Central memory CD8-positive, alpha-beta T cell (primary cell): ENCODE measurements at regions not wholly inside any gene's neighbourhood (a gene's known extent, or its start where the extent isn't known, plus 50 kb on each side); places are given as distances from the start of the nearest gene placed in this dataset.

Experiments used
- ATAC-seq: fragments of 150-1000 bp; cut with Tn5 transposase; replicated peaks from 2 replicates; pipeline ENCODE4 v1.10.0; 2022; ENCODE audit warnings: mild to moderate bottlenecking, moderate FRiP score, moderate number of reproducible peaks; ENCODE audit not compliant: poor library complexity, severe bottlenecking; ENCODE audit errors: extremely low read depth
- DNase-seq, 2 donors: peaks; one replicate each; pipeline ENCODE4 v3.0.0; 2021; ENCODE audit warnings: low spot score in 2 of 2
- H3K27ac Mint-ChIP-seq: one replicate; pipeline ENCODE4 v1.8.0; 2022; ENCODE audit warnings: low read depth, mild to moderate bottlenecking, moderate library complexity, mixed read lengths
- H3K27me3 Mint-ChIP-seq: one replicate; pipeline ENCODE4 v1.8.0; 2022; ENCODE audit warnings: mixed read lengths
- H3K36me3 Mint-ChIP-seq: one replicate; pipeline ENCODE4 v1.8.0; 2022; ENCODE audit warnings: mild to moderate bottlenecking, moderate library complexity, mixed read lengths; ENCODE audit not compliant: insufficient read depth
- H3K4me1 Mint-ChIP-seq: one replicate; pipeline ENCODE4 v1.8.0; 2022; ENCODE audit warnings: mixed read lengths
- H3K4me3 Mint-ChIP-seq: one replicate; pipeline ENCODE4 v1.8.0; 2022; ENCODE audit warnings: mild to moderate bottlenecking, moderate library complexity, mixed read lengths
- H3K9me3 Mint-ChIP-seq: one replicate; pipeline ENCODE4 v1.8.0; 2022; ENCODE audit warnings: mixed read lengths

GRCh38 chr5:73352649-73353230 lies 95.8 kb downstream of the FOXD1 start:
- H3K4me3 Mint-ChIP-seq = no peak overlapping the region
- DNase-seq (no peak), ATAC-seq (no peak)
- H3K4me1 Mint-ChIP-seq = no peaks in the 10 kb centered on the region
- peaks cover 11% of the 10 kb centered on the region for H3K9me3 Mint-ChIP-seq
- no peak overlapping the region for H3K27ac Mint-ChIP-seq
- H3K27me3 Mint-ChIP-seq = peaks cover 88% of the 10 kb centered on the region
- H3K36me3 Mint-ChIP-seq = no peaks in the 10 kb centered on the region

- no peak overlapping the region for H3K27ac Mint-ChIP-seq
These were observed 96.3 kb downstream of the FOXD1 start for GRCh38 chr5:73352243-73352642.

GRCh38 chr5:73351593-73351992 lies 97.0 kb downstream of the FOXD1 start:
- Mint-ChIP-seq H3K36me3 (no peaks in the 10 kb centered on the region), H3K27me3 (peaks cover 89% of the 10 kb centered on the region), H3K9me3 (peaks cover 22% of the 10 kb centered on the region), H3K4me3 (no peak overlapping the region), H3K27ac (no peak overlapping the region), H3K4me1 (no peaks in the 10 kb centered on the region)
- no peak for DNase-seq
- ATAC-seq = no peak

More at GRCh38 chr5:73352243-73352642, 96.3 kb downstream of the FOXD1 start:
- no peaks in the 10 kb centered on the region for H3K36me3 Mint-ChIP-seq
- H3K9me3 Mint-ChIP-seq = peaks cover 15% of the 10 kb centered on the region
- no peak overlapping the region for H3K4me3 Mint-ChIP-seq
- peaks cover 88% of the 10 kb centered on the region for H3K27me3 Mint-ChIP-seq
- no peak for ATAC-seq
- H3K4me1 Mint-ChIP-seq = no peaks in the 10 kb centered on the region
- no peak for DNase-seq

GRCh38 chr5:73346878-73347408 lies 101.6 kb downstream of the FOXD1 start:
- no peak for DNase-seq
- H3K27ac Mint-ChIP-seq = no peak overlapping the region
- H3K9me3 Mint-ChIP-seq = peaks cover 31% of the 10 kb centered on the region
- peaks cover 96% of the 10 kb centered on the region for H3K27me3 Mint-ChIP-seq
- ATAC-seq = no peak
- no peak overlapping the region for H3K4me3 Mint-ChIP-seq
- no peaks in the 10 kb centered on the region for H3K4me1 Mint-ChIP-seq
- H3K36me3 Mint-ChIP-seq = no peaks in the 10 kb centered on the region

GRCh38 chr5:73344835-73345234 lies 103.7 kb downstream of the FOXD1 start:
- H3K9me3 Mint-ChIP-seq = peaks cover 26% of the 10 kb centered on the region
- no peaks in the 10 kb centered on the region for H3K36me3 Mint-ChIP-seq
- H3K4me1 Mint-ChIP-seq = no peaks in the 10 kb centered on the region
- H3K27me3 Mint-ChIP-seq = peaks cover 95% of the 10 kb centered on the region
- no peak overlapping the region for H3K27ac Mint-ChIP-seq
- DNase-seq = no peak
- H3K4me3 Mint-ChIP-seq = no peak overlapping the region
- ATAC-seq = no peak

- DNase-seq (no peak), ATAC-seq (no peak)
- H3K27ac Mint-ChIP-seq = no peak overlapping the region
- H3K36me3 Mint-ChIP-seq = no peaks in the 10 kb centered on the region
- H3K27me3 Mint-ChIP-seq = peaks cover 95% of the 10 kb centered on the region
- no peaks in the 10 kb centered on the region for H3K4me1 Mint-ChIP-seq
- H3K4me3 Mint-ChIP-seq = no peak overlapping the region
- H3K9me3 Mint-ChIP-seq = no peaks in the 10 kb centered on the region
These were observed 108.9 kb downstream of the FOXD1 start for GRCh38 chr5:73339711-73340110.

GRCh38 chr5:73339051-73339575 lies 109.5 kb downstream of the FOXD1 start:
- no peaks in the 10 kb centered on the region for H3K9me3 Mint-ChIP-seq
- ATAC-seq = no peak
- H3K27ac Mint-ChIP-seq = no peak overlapping the region
- no peak overlapping the region for H3K4me3 Mint-ChIP-seq
- H3K27me3 Mint-ChIP-seq = peaks cover 95% of the 10 kb centered on the region
- no peaks in the 10 kb centered on the region for H3K4me1 Mint-ChIP-seq
- DNase-seq = no peak
- H3K36me3 Mint-ChIP-seq = no peaks in the 10 kb centered on the region

GRCh38 chr5:73338256-73339050 lies 110.1 kb downstream of the FOXD1 start:
- Mint-ChIP-seq H3K4me3 (no peak overlapping the region), H3K27me3 (peaks cover 95% of the 10 kb centered on the region), H3K27ac (no peak overlapping the region), H3K4me1 (no peaks in the 10 kb centered on the region), H3K9me3 (no peaks in the 10 kb centered on the region), H3K36me3 (no peaks in the 10 kb centered on the region)
- no peak for DNase-seq
- ATAC-seq = no peak

GRCh38 chr5:73337586-73338255 lies 110.9 kb downstream of the FOXD1 start:
- no peaks in the 10 kb centered on the region for H3K4me1 Mint-ChIP-seq
- H3K4me3 Mint-ChIP-seq = no peak overlapping the region
- no peaks in the 10 kb centered on the region for H3K36me3 Mint-ChIP-seq
- no peak overlapping the region for H3K27ac Mint-ChIP-seq
- DNase-seq = no peak
- ATAC-seq = no peak
- peaks cover 95% of the 10 kb centered on the region for H3K27me3 Mint-ChIP-seq
- H3K9me3 Mint-ChIP-seq = no peaks in the 10 kb centered on the region

DNA sequence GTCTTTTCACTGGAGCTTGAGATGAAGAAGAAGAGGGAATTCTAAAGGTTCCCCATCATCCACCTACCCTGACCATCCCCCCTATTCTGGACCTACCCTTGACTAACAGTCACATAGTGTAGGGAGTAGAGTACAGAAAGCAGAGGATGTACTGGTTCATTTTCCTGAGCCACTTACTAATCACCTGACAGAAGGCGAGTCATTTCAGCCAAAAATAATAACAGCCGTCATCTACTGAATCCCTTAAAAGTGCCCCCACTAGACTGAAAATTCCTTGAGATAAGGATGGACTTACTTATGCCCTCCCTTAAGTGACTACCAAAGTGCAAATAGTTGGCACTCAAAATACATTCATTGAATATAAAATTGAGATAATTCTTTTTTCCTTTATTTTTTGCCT lies 112.2 kb downstream of the FOXD1 start:
- H3K27me3 Mint-ChIP-seq = peaks cover 97% of the 10 kb centered on the region
- no peak for ATAC-seq
- no peaks in the 10 kb centered on the region for H3K4me1 Mint-ChIP-seq
- no peak overlapping the region for H3K4me3 Mint-ChIP-seq
- DNase-seq = no peak
- no peak overlapping the region for H3K27ac Mint-ChIP-seq
- no peaks in the 10 kb centered on the region for H3K36me3 Mint-ChIP-seq
- peaks cover 2% of the 10 kb centered on the region for H3K9me3 Mint-ChIP-seq

DNA sequence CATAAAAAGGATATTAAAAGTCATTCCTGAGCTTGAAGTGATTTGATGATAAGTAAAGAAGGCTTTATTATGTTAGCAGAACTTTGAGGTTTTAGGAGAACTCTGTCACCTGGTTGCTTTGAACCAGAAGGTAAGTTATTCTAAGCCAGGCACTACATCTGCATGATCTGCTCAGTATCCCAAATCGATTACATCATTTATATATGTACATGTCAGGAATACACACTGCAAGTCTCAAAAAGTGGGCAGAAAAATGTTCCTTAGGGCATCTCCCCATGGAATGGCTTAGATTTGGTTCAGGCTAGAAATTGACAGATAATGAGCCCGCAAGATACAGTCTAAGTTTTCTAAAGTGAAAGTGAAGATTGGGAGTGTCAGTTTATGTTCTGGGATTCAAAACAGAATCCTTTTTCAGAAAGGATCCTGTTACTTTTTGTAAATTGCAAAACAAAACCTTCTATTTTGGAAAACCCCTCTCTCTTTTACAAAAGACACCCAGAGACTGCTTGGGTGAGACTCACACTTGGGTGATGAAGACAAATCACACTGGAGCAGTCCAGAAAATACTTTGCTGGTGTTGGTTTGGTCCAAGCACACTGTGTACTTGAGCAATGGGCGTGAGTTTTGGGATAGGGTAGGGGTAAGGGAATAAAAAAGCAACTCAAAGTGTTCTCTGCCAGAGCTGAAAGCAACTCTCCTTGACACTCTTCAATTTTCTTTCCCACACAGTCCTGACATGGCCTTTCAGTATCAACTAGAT lies 114.5 kb downstream of the FOXD1 start:
- no peaks in the 10 kb centered on the region for H3K4me1 Mint-ChIP-seq
- no peaks in the 10 kb centered on the region for H3K36me3 Mint-ChIP-seq
- ATAC-seq (no peak), DNase-seq (no peak)
- H3K27ac Mint-ChIP-seq = no peak overlapping the region
- H3K27me3 Mint-ChIP-seq = peaks cover 100% of the 10 kb centered on the region
- no peak overlapping the region for H3K4me3 Mint-ChIP-seq
- peaks cover 6% of the 10 kb centered on the region for H3K9me3 Mint-ChIP-seq

DNA sequence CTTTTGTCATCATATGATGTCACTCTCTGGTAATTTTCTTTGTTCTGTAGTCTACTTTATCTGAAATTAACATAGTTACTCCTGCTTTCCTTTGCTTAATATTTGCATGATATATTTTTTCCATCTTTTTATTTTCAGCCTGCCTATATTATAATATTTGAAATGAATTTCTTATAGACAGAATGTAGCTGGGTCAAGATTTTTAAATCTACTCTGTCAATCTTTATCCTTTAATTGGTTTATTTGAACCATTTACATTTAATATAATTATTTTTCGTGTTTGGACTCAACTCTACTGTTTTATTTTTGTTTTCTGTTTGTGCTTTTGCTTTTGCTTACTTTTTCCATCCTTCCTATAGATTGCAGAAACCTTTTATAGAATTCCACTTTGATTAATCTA lies 118.0 kb downstream of the FOXD1 start:
- Mint-ChIP-seq H3K36me3 (no peaks in the 10 kb centered on the region), H3K27ac (no peak overlapping the region), H3K27me3 (peaks cover 82% of the 10 kb centered on the region), H3K4me1 (no peaks in the 10 kb centered on the region), H3K4me3 (no peak overlapping the region), H3K9me3 (peaks cover 6% of the 10 kb centered on the region)
- DNase-seq (no peak), ATAC-seq (no peak)
